ENCODE measurements at regions not wholly inside any gene's neighbourhood (a gene's known extent, or its start where the extent isn't known, plus 50 kb on each side); places are given as distances from the start of the nearest gene placed in this dataset.

DNA sequence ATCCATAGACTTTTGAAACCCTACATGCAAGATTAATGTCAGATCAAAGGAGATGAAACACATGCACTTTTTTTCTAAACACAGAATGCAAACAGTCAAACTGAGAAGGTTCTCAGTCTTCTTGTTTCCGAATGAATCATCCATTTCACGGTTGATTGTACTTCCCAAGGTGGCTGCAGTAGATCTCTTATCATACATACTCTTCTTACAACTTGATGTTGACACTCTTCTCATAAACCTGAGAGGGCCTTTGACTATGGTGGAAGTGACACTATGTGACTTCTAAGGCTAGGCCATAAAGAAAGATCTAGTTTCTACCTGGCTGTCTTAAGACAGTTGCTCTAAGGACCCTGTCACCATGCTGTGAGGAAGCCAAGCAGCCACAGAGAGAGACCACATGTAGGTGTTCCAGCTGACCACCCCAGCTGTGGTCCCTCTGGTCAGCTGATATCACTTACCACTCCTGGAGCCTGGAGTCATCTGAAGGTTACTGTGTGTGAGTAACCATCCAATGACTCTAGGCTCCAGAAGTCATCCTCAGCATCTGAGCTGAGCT lies 67.2 kb upstream of the HMGA2 start:
- no peak for TF ChIP-seq EZH2 (IDR thresholded peaks at IDR 0.05; ENCODE audit: low read length, missing control alignments)
- TF ChIP-seq, protein P1, sequence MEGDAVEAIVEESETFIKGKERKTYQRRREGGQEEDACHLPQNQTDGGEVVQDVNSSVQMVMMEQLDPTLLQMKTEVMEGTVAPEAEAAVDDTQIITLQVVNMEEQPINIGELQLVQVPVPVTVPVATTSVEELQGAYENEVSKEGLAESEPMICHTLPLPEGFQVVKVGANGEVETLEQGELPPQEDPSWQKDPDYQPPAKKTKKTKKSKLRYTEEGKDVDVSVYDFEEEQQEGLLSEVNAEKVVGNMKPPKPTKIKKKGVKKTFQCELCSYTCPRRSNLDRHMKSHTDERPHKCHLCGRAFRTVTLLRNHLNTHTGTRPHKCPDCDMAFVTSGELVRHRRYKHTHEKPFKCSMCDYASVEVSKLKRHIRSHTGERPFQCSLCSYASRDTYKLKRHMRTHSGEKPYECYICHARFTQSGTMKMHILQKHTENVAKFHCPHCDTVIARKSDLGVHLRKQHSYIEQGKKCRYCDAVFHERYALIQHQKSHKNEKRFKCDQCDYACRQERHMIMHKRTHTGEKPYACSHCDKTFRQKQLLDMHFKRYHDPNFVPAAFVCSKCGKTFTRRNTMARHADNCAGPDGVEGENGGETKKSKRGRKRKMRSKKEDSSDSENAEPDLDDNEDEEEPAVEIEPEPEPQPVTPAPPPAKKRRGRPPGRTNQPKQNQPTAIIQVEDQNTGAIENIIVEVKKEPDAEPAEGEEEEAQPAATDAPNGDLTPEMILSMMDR (conservative IDR thresholded peaks at IDR 0.05 in 1 of 2, IDR thresholded peaks at IDR 0.05 in 1 of 2; ENCODE audit: low read depth in 1 of 2, low read length in 2 of 2): no peak

Data from fibroblast of lung (primary cell).